Activated T-cell treated with anti-CD3 and anti-CD28 coated beads for 4 hours (primary cell): ENCODE measurements at regions not wholly inside any gene's neighbourhood (a gene's known extent, or its start where the extent isn't known, plus 50 kb on each side); places are given as distances from the start of the nearest gene placed in this dataset.

ENCODE experiments used
- DNase-seq: peaks from one replicate; pipeline ENCODE4 v3.0.0-alpha.2; 2020

GRCh38 chr9:118423021-118423420 is 718.8 kb downstream of the TLR4 start:
- DNase-seq, result no peak

GRCh38 chr9:118423721-118424120 is 719.5 kb downstream of the TLR4 start:
- no peak for DNase-seq

- no peak for DNase-seq
These were observed 722.6 kb downstream of the TLR4 start for GRCh38 chr9:118426772-118427171.

GRCh38 chr9:118438810-118439209 is 734.6 kb downstream of the TLR4 start:
- DNase-seq, result no peak

- DNase-seq, result no peak
These were observed 735.2 kb downstream of the TLR4 start for GRCh38 chr9:118439441-118439840.

GRCh38 chr9:118444403-118444802 is 740.2 kb downstream of the TLR4 start:
- no peak for DNase-seq

- DNase-seq, result no peak
These were observed 742.9 kb downstream of the TLR4 start for GRCh38 chr9:118446943-118447639.

GRCh38 chr9:118449554-118449953 is 745.4 kb downstream of the TLR4 start:
- no peak for DNase-seq

GRCh38 chr9:118455259-118455658 is 751.1 kb downstream of the TLR4 start:
- DNase-seq, result no peak

- DNase-seq, result no peak
These were observed 751.6 kb downstream of the TLR4 start for GRCh38 chr9:118455788-118456187.

- no peak for DNase-seq
These were observed 753.2 kb downstream of the TLR4 start for GRCh38 chr9:118457171-118458000.

- no peak for DNase-seq
These were observed 755.7 kb downstream of the TLR4 start for GRCh38 chr9:118459913-118460312.

- DNase-seq, result no peak
These were observed 759.2 kb downstream of the TLR4 start for GRCh38 chr9:118463419-118463818.

- DNase-seq, result no peak
These were observed 769.3 kb downstream of the TLR4 start for GRCh38 chr9:118473521-118473920.

- DNase-seq, result no peak
These were observed 774.5 kb downstream of the TLR4 start for GRCh38 chr9:118478752-118479151.

- DNase-seq, result no peak
These were observed 778.1 kb downstream of the TLR4 start for GRCh38 chr9:118482306-118482705.

GRCh38 chr9:118483677-118484076 is 779.5 kb downstream of the TLR4 start:
- no peak for DNase-seq

GRCh38 chr9:118503236-118503635 is 799.0 kb downstream of the TLR4 start:
- DNase-seq, result no peak

- no peak for DNase-seq
These were observed 806.5 kb downstream of the TLR4 start for GRCh38 chr9:118510711-118511110.

GRCh38 chr9:118515947-118516346 is 811.7 kb downstream of the TLR4 start:
- DNase-seq, result no peak

- DNase-seq, result no peak
These were observed 817.1 kb downstream of the TLR4 start for GRCh38 chr9:118521261-118521660.

GRCh38 chr9:118522093-118523028 is 818.2 kb downstream of the TLR4 start:
- no peak for DNase-seq

GRCh38 chr9:118527261-118527660 is 823.1 kb downstream of the TLR4 start:
- DNase-seq, result no peak
